DMS114 treated with DMSO at 0.1 percent for 48 hours (cell line): ENCODE measurements at regions not wholly inside any gene's neighbourhood (a gene's known extent, or its start where the extent isn't known, plus 50 kb on each side); places are given as distances from the start of the nearest gene placed in this dataset.

Experiments
- DNase-seq: peaks from one replicate; lab custom pipeline; 2025; ENCODE audit not compliant: unreplicated experiment; lab: John Stamatoyannopoulos, UW

DNA sequence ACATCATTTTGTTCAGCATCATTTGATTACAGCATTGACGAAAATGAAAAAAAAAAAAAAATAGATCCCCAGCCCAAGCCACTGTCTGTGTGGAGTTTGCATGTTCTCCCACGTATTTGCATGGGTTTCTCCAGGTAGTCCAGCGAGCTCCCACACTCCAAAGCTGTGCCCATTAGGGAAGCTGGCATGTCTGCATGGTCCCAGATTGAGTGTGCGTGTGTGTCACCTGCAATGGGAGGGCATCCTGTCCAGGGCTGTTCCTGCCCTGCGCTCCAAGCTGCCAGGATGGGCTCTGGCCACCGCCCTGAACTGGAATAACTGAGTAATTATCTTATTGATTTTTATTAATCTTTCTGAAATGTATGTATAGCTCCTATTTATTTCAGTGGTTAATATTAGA lies 88.6 kb downstream of the KLF12 start:
- no peak for DNase-seq

DNA sequence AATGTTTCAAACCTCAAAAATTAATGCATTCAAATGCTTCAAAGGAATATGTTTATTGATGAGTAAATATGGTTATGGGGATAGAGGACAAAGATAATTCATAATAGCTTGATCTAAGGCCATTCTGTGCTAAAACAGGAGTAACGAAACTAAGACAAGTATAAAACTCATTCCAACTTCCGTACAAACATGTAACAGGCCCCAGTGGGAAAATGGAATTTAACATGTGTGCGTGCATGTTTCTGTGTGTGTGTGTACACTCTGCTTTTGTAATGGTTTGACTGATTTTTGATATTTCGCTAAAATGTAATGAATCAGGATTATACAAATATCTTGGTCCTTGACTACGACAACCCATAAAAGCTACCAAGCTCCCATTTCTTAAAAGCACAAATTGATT lies 91.0 kb downstream of the KLF12 start:
- no peak for DNase-seq

DNA sequence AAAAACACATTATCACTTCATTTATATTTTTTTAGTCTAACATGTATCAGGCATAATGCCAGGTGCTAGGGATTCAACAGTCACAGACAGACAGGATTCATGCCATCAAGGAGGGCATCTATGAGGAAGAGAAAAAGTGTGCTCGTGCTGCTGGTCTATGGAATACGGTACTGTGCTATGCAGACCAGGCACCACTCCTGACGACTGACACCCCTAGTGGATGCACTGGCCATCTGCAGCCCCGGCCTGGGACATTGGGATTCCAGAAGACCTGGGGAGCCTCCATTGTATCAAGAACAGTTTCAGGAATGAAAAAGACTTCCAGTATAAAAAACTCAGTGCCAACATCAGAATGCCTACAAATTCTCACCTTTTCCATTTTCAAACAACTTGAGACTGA lies 94.0 kb downstream of the KLF12 start:
- no peak for DNase-seq

DNA sequence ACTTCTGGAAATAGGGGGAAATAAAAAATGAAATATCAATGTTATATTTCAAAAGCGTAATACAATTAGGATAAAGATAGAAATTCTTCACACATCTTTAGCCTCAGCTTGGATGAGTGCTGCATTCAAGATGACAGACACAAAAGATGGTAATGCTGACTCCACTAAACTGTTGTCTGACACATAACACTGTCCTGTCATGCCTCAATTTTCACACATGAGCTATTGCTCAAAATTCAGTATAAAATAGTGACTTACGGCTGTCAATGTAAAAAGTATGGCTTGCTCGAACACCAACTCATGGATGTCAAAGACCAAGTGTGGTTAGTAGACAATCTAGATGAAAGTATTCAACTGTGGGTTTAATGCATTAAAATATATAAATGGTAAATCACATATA lies 94.5 kb downstream of the KLF12 start:
- no peak for DNase-seq

DNA sequence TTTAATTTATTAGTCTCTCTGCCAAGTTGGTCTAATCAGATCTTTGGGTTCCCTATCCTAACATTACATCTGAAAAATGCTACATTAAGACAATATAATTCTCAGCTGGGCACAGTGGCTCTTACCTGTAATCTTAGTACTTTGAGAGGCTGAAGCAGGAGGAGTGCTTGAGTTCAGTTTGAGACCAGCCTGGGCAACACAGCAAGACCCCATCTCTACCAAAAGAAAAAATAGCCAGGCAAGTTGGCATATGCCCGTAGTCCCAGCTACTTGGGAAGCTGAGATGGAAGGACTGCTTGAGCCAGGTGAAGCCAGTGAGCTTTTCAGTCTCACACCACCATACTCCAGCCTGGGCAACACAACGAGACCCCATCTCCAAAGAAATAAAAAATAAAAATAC lies 95.0 kb downstream of the KLF12 start:
- no peak for DNase-seq

DNA sequence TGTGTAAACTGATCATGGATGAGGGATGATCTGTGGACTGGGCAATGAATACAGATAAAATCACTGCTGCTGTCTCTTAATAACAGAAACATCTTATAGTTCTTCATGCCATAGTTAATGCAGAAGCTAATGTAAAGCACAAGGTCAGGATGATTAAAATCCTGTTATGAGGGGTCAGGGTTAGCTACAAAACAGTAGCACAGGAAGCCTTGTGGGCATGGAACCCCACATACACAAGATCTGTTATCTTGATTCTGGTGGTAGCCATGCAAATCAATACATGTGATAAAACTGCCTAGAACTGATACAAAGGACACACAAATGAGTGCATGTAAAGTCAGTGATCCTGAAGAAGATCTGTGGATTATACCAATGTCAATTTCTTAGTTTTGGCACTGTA lies 96.4 kb downstream of the KLF12 start:
- DNase-seq = no peak

DNA sequence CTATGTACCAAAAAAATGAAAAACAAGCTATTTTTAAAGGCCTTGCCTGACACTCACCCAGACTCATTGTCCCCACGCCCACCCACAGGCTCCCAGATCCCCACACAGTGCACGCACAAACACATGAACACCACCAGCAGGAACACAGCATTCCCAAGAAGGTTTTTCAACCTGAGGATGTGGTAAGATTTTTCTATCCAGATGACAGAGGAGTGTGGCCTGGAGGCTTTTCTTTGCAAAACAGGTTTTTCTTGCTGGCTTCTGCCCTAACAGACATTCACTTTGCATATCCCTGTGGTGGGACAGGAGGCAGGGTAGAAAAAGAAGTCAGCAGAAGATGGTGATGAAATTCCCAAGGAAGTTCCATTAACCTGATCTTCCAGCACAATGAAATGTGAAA lies 97.8 kb downstream of the KLF12 start:
- no peak for DNase-seq

DNA sequence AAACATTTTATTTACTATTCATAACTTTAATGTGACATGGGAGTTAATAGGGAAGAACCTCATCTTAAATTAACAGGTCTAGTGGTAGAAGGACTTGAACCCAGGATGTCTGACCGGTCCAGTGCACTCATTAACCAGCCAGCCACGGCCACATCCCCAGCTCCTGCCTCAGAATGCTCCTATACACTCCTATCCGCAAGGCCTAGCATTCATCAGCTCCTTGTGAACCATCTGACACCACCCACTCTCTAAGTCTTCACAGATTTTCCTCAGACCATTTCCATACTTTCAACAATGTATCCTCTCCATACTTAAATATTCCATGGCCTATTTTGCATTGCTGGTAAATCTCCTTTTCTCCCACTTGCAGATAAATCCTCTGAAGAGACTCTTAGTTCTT lies 98.3 kb downstream of the KLF12 start:
- no peak for DNase-seq

DNA sequence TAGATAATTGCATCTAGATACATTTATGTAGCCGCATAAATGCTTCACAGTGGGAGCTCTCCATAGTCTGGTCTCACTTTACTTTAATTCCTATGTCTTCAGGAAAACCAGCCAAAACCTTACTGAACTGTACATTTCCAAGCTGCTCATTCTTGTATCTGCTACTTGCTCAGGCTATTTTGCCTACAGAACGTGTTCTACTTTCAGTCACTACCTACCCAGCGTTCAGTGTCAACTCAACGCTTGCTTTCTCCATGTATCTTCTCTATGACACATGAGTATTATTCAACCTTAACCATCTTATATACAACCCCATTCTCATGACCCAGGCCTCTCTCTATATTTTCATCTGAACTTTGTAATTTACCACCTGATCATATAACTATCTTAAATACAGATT lies 101.9 kb downstream of the KLF12 start:
- no peak for DNase-seq

DNA sequence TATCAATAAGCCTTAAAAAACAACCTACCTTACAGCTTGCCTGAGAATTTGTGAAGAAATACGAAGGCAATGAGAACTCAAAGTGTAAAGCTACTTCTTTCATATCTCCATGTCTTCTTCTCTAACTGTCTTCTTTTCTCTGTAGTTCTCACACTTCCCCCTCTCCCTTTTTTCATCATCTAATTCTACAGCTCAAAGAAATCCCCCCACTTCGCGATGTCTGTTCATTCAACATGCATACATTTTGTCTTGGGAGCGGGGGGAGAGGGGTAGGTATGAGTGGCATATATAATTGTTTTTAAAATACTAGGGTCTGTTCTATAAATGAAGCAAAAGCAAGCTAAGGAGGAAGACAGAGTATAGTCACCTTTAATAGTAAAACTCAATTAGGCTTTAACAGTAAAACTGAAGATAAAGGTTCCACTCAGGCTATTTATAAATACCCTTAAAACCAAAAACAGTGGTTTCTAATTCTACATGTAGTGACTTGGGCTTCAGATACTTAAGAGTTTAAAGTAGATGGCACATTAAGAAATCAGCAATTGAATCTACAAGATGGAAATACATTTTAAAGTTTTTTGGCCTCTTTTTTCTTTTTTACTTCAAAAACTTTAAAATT lies 106.9 kb downstream of the KLF12 start:
- DNase-seq = no peak

DNA sequence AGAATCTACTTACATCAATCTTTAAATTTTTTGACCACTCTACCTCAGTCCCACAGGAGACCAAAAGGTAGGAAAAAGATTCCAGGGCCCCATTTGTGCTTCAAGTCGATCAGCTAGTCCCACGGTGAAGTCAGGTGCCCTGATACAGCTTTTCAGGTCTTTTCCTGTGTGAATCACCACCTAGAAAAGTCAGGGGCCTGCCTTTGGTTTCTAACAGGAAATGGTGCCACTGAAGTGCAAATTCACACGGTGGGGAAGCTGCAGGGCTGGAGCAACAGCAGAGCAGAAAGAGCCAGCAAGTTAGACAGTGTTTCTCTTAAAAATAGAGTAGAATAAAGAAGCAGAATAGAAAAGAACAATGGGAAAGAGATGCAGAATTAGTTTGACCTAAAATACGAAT lies 107.5 kb downstream of the KLF12 start:
- DNase-seq = no peak

DNA sequence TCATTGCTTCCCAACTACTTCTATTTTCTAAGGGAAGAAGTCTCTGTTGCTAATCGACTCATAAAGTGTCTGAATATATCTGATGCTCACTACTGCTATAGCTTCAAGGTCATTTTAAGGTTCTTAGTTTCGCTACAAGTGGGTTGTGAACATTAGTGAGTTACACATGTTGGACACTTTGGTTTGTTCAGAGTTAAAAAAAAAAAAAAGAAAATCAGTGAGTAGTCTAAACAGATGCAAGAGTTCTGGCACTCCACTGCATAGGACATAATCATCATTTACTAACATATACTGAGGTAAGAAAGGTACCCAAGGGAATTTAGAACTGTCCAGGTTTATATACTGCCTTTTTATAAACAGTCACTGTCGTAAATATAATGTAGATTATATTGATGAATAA lies 108.8 kb downstream of the KLF12 start:
- no peak for DNase-seq

DNA sequence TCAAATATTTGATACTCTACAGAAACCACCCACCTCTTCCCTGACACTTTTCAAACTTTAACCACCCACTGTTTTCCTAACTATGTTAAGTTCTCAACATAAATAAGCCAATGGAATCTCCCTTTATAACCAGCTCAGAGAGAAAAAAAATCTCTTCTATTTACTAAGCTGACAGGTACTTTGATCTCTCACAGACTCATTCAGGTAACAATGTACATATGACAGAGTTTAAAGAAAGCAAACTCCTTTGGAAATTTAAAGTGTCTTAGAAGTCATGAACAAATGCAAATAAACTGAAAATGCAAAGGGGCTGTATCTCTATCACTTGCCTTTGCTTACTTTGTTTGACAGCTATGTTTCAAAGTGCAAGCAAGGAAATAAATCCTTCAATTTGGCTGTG lies 109.3 kb downstream of the KLF12 start:
- DNase-seq = no peak

DNA sequence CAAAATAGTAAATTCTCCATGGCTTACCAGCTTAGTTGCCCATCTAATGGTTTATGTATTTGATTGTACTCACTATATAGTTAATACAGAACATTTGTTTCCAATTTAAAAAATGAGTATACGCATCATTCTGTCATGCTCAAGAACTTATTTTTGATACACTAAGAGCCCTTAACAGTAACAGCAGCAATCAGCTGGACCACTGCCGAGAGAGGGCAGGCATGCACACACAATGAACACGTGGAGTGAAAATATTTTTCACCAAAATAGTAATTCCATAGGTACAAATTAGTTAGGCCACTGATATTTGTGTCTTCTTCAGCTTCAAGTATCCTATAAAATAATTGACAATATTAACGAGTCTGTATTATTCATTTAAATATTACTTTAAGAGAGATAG lies 109.9 kb downstream of the KLF12 start:
- DNase-seq = no peak

DNA sequence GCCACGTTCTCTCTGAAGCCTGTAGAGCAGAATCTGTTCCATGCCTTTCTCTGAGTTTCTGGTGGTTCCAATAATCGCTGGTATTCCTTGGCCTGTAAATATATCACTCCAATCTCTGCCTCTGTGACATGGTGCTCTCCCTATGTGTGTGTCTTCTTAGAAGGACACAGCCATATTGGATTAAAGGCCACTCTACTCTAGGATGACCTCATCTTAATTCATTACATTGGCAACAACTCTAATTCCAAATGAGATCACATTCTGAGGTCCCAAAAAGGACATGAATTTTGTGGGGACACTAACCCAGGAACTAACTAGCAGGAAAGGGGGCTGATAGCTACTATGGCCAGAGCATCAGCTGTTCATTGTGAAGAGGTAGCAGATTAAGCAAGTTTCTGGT lies 110.7 kb downstream of the KLF12 start:
- DNase-seq = no peak

DNA sequence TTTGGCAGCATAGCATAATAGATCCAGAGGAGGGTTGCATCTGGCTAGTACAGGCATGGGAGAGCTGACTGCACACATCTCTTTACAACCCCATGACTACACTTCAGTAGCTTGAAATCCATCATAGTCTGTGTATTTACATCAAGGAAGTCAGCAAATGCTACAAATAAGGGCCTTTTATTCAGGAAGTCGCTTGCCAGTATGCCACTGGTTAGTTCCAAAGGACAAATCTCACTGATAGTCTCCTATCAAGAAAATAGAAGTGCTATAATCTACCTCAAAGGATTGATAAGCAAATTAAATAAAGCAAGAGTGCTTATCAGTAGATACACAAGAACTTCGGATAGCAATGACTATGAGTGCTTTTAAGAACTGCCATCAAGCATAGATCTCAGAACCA lies 112.7 kb downstream of the KLF12 start:
- no peak for DNase-seq

DNA sequence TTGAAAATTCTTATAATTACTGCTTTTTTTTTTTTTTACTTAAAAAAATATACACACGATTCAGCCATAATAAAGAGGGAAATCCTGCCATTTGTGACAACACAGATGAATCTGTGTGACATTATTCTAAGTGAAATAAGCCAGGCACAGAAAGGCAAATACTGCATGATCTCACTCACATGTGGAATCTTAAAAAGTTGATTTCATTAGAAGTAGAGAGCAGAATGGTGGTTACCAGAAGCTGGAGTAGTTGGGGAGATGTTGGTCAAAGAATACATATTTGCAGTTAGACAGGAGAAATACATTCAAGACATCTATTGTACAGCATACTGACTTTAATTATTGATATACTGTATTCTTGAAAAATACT lies 116.2 kb downstream of the KLF12 start:
- no peak for DNase-seq

DNA sequence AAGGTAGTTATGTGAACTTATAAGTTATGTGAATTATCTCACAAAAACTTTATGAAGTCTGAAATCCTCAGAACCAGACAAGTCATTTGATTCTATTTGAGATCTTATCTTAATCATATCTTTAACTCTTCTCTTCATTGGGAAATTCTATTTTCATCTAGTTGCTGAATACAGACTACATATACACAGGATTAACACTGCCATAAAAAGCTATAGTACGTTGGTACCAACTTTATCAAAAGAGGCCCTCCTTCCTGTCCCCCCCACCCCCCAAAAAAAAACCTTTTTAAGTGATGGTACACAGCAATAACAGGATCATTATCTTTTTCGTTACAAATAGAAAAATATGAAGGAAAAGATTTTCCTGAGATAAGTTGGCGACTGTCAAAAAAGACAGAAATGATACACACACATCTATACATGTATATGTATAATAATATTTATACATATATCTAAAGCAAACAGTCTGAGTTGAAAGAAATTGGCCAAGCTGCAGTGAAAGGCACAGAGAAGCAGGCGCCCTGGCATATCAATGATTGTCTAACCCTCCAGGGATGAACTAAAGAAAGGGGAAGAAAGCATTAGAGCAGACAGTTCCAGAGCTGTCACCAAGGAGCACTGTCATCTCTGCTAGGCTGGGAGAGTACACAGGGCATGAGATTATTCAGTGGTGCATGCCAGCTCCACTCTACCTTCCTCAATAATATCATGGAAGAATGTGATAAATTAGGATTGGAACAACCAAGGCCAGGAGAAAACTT lies 116.7 kb downstream of the KLF12 start:
- no peak for DNase-seq

DNA sequence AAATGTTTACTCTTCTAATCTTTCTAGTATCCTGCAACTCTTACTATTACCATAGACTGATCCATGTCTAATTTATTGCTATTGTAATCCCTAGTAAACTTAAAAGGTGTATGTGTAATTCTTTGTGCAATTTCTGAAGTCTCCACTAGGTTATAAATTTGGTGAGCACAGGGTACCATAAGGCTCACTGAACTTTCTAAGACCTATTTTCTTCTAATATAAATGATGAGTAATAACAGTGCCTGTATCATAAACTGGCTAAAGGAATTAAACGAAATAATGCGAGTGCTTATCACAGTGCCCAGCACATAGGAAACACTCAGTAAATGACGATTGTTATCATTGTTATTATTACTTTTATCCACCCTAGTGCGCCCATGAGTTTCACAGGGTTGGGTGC lies 119.1 kb downstream of the KLF12 start:
- no peak for DNase-seq

DNA sequence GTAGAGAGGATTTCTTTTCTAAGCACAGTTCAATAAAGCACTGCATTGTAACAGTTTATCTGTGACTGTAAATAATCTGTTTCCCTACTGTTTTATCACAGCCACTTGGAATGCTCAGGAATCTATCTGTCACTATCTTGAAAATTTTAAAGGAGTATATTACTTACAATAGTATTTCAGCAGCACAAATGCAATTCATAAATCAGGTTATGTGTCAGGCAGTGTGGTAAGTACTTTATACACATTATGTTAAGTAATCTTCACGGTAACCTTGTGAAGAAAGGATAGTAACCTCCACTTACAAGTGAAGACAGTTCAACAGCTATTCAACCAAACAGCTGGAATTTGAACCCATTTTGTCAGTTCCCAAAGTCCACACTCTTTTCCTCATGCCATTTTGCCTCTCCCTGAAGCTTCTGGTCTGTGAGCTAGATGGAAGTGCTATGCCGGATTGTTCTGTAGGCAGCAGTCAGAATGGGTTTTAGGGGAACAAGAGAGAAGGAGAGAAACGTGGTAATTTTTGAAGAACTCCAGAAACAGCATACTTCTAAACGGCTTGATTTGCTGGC lies 125.0 kb downstream of the KLF12 start:
- no peak for DNase-seq

DNA sequence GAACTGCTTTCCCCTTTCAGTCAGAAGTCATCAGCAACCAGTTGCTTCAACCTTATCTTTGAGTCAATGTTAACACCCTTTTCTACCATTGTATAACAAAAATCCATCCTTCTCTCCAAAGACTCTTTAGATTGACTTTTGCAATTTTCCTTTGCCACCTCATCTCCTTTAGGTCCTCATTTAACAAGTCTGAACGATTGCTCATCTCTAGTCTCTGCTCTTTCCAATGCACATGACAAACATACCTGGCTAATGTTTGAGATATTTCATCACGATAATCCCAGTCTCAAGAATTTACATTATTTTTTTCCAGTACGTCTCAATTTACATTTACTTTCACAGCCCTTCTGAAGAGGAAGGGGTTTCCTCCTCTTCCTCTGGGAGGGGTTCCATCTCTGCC lies 127.5 kb downstream of the KLF12 start:
- no peak for DNase-seq

DNA sequence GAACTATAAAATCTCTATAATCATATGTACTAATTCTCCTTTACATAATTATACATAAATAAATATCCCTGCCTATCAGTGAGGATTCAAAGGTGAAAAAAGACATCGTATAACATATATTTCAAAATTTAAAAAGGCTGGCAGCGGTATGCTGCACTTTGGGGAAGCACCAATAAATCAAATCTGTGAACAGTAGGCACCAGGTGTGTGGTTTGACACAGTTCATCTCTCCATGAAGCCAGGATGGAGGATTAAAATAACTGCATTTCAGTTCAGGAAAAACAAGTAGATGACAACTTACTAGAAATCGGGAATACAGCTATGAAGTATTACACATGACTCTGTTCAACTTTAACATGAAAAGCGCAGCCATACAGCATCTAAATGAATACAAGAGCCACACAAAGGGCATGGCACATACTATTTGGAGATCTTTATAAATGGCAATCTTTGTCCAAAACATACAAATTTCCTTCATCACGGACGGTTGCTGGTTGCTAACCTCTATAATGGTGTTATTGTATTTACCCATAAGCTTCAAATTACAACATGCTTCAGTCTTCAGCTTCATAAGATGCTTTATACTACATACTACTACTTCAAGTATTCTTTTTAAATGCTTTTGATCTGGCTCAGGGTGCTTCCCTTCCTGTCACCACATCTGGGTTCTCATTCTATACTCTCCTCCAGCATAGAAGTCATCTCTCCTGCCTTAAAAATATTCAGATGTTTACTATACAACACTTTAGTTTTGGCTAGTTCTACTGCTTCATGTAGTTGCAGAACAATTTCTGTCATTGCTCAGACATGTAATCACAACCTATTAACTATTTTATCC lies 128.7 kb downstream of the KLF12 start:
- DNase-seq = no peak
